SK-N-SH treated with all-trans-retinoic acid at 6 μM for 48 hours (cell line): ENCODE measurements at regions not wholly inside any gene's neighbourhood (a gene's known extent, or its start where the extent isn't known, plus 50 kb on each side); places are given as distances from the start of the nearest gene placed in this dataset.

ENCODE experiments used
- ARNTL ChIP-seq: fragments of 450-650 bp; formaldehyde crosslinking; IDR thresholded peaks from 2 replicates; pipeline ENCODE4 v1.5.0; 2020; ENCODE audit warnings: low read depth, mild to moderate bottlenecking, moderate library complexity, borderline replicate concordance
- BACH2 ChIP-seq: fragments of 250-450 bp; sonication (Bioruptor Pico); IDR thresholded peaks from 2 replicates; pipeline ENCODE4 v1.9.0; 2021; ENCODE audit warnings: mild to moderate bottlenecking, borderline replicate concordance
- CREB5 ChIP-seq: fragments of 250-450 bp; sonication (Bioruptor Pico); IDR thresholded peaks from 2 replicates; pipeline ENCODE4 v1.5.1; 2020; ENCODE audit warnings: low read depth, mild to moderate bottlenecking, moderate library complexity
- CSRNP3 ChIP-seq: fragments of 250-450 bp; sonication (Bioruptor Pico); IDR thresholded peaks from 2 replicates; pipeline ENCODE4 v1.5.1; 2021; ENCODE audit warnings: mild to moderate bottlenecking, moderate library complexity
- GLIS3 ChIP-seq: fragments of 250-450 bp; sonication (Bioruptor Pico); IDR thresholded peaks from 2 replicates; pipeline ENCODE4 v1.5.0; 2020; ENCODE audit warnings: mild to moderate bottlenecking, moderate library complexity
- OSR1 ChIP-seq: fragments of 250-450 bp; sonication (Bioruptor Pico); IDR thresholded peaks from 2 replicates; pipeline ENCODE4 v1.8.0; 2022; ENCODE audit warnings: moderate library complexity, mild to moderate bottlenecking, inconsistent platforms
- POU6F1 ChIP-seq: fragments of 250-450 bp; sonication (Bioruptor Pico); IDR thresholded peaks from 2 replicates; pipeline ENCODE4 v1.8.0; 2021; ENCODE audit warnings: low read depth, mild to moderate bottlenecking, moderate library complexity, borderline replicate concordance
- RARB ChIP-seq: fragments of 250-450 bp; sonication (Bioruptor Pico); IDR thresholded peaks from 2 replicates; pipeline ENCODE4 v1.8.0; 2021; ENCODE audit warnings: mild to moderate bottlenecking, moderate library complexity
- TCF4 ChIP-seq: fragments of 250-450 bp; sonication (Bioruptor Pico); IDR thresholded peaks from 2 replicates; pipeline ENCODE4 v1.8.0; 2021; ENCODE audit warnings: mild to moderate bottlenecking, moderate library complexity, borderline replicate concordance
- TSHZ2 ChIP-seq: fragments of 250-450 bp; sonication (Bioruptor Pico); IDR thresholded peaks from 2 replicates; pipeline ENCODE4 v1.5.0; 2020; ENCODE audit warnings: mild to moderate bottlenecking, moderate library complexity
- ZFP3 ChIP-seq: fragments of 250-450 bp; sonication (Bioruptor Pico); IDR thresholded peaks from 2 replicates; pipeline ENCODE4 v1.5.0; 2020; ENCODE audit warnings: mild to moderate bottlenecking, moderate library complexity
- TF ChIP-seq, protein P1 (sequence below): fragments of 250-450 bp; sonication (Bioruptor Pico); IDR thresholded peaks from 2 replicates; pipeline ENCODE4 v1.8.0; 2020; ENCODE audit warnings: mild to moderate bottlenecking, moderate library complexity, borderline replicate concordance

GRCh38 chr5:84549054-84549453 is 164.4 kb upstream of the EDIL3 start:
- TF ChIP-seq CSRNP3 (CRISPR knock-in tag): no peak
- TF ChIP-seq POU6F1 (CRISPR knock-in tag): no peak
- no peak for TF ChIP-seq RARB
- TF ChIP-seq GLIS3: no peak
- no peak for TF ChIP-seq BACH2 (CRISPR knock-in tag)
- no peak for TF ChIP-seq TSHZ2
- TF ChIP-seq, protein P1, sequence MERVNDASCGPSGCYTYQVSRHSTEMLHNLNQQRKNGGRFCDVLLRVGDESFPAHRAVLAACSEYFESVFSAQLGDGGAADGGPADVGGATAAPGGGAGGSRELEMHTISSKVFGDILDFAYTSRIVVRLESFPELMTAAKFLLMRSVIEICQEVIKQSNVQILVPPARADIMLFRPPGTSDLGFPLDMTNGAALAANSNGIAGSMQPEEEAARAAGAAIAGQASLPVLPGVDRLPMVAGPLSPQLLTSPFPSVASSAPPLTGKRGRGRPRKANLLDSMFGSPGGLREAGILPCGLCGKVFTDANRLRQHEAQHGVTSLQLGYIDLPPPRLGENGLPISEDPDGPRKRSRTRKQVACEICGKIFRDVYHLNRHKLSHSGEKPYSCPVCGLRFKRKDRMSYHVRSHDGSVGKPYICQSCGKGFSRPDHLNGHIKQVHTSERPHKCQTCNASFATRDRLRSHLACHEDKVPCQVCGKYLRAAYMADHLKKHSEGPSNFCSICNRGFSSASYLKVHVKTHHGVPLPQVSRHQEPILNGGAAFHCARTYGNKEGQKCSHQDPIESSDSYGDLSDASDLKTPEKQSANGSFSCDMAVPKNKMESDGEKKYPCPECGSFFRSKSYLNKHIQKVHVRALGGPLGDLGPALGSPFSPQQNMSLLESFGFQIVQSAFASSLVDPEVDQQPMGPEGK (CRISPR knock-in tag): no peak
- no peak for TF ChIP-seq CREB5
- no peak for TF ChIP-seq TCF4
- TF ChIP-seq ZFP3 (CRISPR knock-in tag): no peak
- no peak for TF ChIP-seq ARNTL (CRISPR knock-in tag)
- no peak for TF ChIP-seq OSR1 (CRISPR knock-in tag)
